ENCODE measurements at regions not wholly inside any gene's neighbourhood (a gene's known extent, or its start where the extent isn't known, plus 50 kb on each side); places are given as distances from the start of the nearest gene placed in this dataset.

DNA sequence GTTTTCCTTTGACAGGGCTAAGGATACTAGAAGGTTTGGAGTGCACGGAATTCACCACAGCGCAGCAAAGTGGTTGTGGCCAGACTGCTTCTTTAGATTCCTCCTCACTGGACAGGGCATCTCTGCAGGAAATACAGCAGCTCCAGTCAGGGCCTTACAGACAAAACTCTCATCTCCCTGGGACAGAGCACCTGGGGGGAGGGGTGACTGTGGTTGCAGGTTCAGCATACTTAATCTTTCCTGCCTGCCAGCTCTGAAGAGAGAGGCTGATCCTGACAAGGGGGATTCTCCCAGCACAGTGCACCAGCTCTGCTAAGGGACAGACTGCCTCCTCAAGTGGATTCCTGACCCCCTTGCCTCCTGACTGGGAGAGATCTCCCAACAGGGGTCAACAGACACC lies 1257.9 kb downstream of the NXPH1 start:
- H2AFZ ChIP-seq (ENCODE audit: low read depth, low read length): no peak overlapping the region
- no peak overlapping the region for H3K4me2 ChIP-seq (ENCODE audit: low read length)
- no peak for TF ChIP-seq RAD21 (conservative IDR thresholded peaks at IDR 0.05)
- TF ChIP-seq, protein P1, sequence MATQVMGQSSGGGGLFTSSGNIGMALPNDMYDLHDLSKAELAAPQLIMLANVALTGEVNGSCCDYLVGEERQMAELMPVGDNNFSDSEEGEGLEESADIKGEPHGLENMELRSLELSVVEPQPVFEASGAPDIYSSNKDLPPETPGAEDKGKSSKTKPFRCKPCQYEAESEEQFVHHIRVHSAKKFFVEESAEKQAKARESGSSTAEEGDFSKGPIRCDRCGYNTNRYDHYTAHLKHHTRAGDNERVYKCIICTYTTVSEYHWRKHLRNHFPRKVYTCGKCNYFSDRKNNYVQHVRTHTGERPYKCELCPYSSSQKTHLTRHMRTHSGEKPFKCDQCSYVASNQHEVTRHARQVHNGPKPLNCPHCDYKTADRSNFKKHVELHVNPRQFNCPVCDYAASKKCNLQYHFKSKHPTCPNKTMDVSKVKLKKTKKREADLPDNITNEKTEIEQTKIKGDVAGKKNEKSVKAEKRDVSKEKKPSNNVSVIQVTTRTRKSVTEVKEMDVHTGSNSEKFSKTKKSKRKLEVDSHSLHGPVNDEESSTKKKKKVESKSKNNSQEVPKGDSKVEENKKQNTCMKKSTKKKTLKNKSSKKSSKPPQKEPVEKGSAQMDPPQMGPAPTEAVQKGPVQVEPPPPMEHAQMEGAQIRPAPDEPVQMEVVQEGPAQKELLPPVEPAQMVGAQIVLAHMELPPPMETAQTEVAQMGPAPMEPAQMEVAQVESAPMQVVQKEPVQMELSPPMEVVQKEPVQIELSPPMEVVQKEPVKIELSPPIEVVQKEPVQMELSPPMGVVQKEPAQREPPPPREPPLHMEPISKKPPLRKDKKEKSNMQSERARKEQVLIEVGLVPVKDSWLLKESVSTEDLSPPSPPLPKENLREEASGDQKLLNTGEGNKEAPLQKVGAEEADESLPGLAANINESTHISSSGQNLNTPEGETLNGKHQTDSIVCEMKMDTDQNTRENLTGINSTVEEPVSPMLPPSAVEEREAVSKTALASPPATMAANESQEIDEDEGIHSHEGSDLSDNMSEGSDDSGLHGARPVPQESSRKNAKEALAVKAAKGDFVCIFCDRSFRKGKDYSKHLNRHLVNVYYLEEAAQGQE (IDR thresholded peaks at IDR 0.05; ENCODE audit: borderline replicate concordance): no peak
- no peak for TF ChIP-seq SMC3 (conservative IDR thresholded peaks at IDR 0.05; ENCODE audit: poor library complexity)
- TF ChIP-seq, protein P2, sequence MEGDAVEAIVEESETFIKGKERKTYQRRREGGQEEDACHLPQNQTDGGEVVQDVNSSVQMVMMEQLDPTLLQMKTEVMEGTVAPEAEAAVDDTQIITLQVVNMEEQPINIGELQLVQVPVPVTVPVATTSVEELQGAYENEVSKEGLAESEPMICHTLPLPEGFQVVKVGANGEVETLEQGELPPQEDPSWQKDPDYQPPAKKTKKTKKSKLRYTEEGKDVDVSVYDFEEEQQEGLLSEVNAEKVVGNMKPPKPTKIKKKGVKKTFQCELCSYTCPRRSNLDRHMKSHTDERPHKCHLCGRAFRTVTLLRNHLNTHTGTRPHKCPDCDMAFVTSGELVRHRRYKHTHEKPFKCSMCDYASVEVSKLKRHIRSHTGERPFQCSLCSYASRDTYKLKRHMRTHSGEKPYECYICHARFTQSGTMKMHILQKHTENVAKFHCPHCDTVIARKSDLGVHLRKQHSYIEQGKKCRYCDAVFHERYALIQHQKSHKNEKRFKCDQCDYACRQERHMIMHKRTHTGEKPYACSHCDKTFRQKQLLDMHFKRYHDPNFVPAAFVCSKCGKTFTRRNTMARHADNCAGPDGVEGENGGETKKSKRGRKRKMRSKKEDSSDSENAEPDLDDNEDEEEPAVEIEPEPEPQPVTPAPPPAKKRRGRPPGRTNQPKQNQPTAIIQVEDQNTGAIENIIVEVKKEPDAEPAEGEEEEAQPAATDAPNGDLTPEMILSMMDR (IDR thresholded peaks at IDR 0.05; ENCODE audit: poor library complexity, severe bottlenecking): no peak
- TF ChIP-seq POLR2AphosphoS5 (IDR thresholded peaks at IDR 0.05): no peak
- H3K9me2 ChIP-seq (ENCODE audit: insufficient read depth, low read length): no peaks in the 10 kb centered on the region
- H4K20me1 ChIP-seq (ENCODE audit: insufficient read depth): no peaks in the 10 kb centered on the region
- H3K36me3 ChIP-seq (ENCODE audit: insufficient read depth, low read length): no peaks in the 10 kb centered on the region
- no peaks in the 10 kb centered on the region for H3K9me3 ChIP-seq (ENCODE audit: low read length)
- H3K4me3 ChIP-seq (ENCODE audit: low read length): no peak overlapping the region
- H3K27ac ChIP-seq (ENCODE audit: low read length): no peak overlapping the region
- H3F3A ChIP-seq (ENCODE audit: insufficient read depth, low read length, poor library complexity, severe bottlenecking): no peaks in the 10 kb centered on the region
- no peaks in the 10 kb centered on the region for H3K79me2 ChIP-seq (replicated peaks; ENCODE audit: insufficient read depth, low read length)
- no peaks in the 10 kb centered on the region for H3K27me3 ChIP-seq (ENCODE audit: insufficient read depth, low read depth, low read length)
- H3K9ac ChIP-seq (ENCODE audit: low read length): no peak overlapping the region

DNA sequence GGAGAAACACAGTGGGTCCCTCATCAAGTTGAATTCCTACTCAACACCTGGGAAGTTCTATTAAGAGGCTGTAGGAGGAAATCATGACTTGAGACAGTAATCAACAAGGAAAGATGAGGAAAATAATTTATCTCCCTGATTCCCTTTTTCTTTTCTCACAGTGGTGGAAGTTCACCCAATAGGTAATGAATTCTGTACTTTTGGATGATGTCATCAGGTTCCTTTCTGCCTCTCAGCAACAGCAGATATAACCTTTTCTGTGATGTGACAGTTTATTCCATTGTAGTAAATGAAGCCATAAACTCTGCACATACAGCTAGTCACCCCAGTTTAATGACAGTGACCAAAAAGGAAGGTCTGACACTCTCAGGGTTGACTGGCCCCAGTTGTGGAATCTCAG lies 1265.0 kb downstream of the NXPH1 start:
- Histone ChIP-seq H4K20me1 (ENCODE audit: insufficient read depth) (no peaks in the 10 kb centered on the region), H3F3A (ENCODE audit: insufficient read depth, low read length, poor library complexity, severe bottlenecking) (no peaks in the 10 kb centered on the region), H3K9me2 (ENCODE audit: insufficient read depth, low read length) (no peaks in the 10 kb centered on the region), H3K9ac (ENCODE audit: low read length) (no peak overlapping the region), H2AFZ (ENCODE audit: low read depth, low read length) (no peak overlapping the region), H3K4me2 (ENCODE audit: low read length) (no peak overlapping the region), H3K36me3 (ENCODE audit: insufficient read depth, low read length) (no peaks in the 10 kb centered on the region), H3K27ac (ENCODE audit: low read length) (no peak overlapping the region), H3K4me3 (ENCODE audit: low read length) (no peak overlapping the region), H3K9me3 (ENCODE audit: low read length) (no peaks in the 10 kb centered on the region), H3K27me3 (ENCODE audit: insufficient read depth, low read depth, low read length) (no peaks in the 10 kb centered on the region), H3K79me2 (replicated peaks; ENCODE audit: insufficient read depth, low read length) (no peaks in the 10 kb centered on the region)
- no peak for TF ChIP-seq RAD21 (conservative IDR thresholded peaks at IDR 0.05)
- no peak for TF ChIP-seq POLR2AphosphoS5 (IDR thresholded peaks at IDR 0.05)
- TF ChIP-seq, protein P1 (IDR thresholded peaks at IDR 0.05; ENCODE audit: borderline replicate concordance): no peak

All from neural cell (in vitro differentiated cells).